NCI-H82 treated with DMSO at 0.1 percent for 48 hours (cell line): ENCODE measurements at regions not wholly inside any gene's neighbourhood (a gene's known extent, or its start where the extent isn't known, plus 50 kb on each side); places are given as distances from the start of the nearest gene placed in this dataset.

Source experiments
- DNase-seq: peaks from one replicate; lab custom pipeline; 2025; ENCODE audit not compliant: unreplicated experiment; lab: John Stamatoyannopoulos, UW

DNA sequence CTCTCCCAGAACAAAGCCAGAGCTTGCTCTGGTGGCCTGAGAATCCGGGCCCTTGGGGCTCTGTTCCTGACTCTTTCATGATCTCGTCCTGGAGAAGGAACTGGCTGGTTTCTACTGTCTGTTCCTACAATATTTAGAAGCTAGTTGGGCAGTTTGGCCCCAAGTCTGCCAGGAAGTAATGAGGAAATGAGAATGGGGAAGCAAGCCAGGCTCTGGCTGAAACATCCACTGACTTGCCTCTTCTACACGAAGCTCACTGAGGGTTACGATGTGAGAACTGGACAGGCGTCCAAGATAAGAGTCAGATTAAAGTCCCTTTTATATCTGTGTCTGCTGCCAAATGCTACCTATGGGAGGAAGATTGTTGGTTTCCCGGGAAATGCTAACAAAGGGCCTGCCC lies 110.0 kb upstream of the KIRREL3 start:
- no peak for DNase-seq

DNA sequence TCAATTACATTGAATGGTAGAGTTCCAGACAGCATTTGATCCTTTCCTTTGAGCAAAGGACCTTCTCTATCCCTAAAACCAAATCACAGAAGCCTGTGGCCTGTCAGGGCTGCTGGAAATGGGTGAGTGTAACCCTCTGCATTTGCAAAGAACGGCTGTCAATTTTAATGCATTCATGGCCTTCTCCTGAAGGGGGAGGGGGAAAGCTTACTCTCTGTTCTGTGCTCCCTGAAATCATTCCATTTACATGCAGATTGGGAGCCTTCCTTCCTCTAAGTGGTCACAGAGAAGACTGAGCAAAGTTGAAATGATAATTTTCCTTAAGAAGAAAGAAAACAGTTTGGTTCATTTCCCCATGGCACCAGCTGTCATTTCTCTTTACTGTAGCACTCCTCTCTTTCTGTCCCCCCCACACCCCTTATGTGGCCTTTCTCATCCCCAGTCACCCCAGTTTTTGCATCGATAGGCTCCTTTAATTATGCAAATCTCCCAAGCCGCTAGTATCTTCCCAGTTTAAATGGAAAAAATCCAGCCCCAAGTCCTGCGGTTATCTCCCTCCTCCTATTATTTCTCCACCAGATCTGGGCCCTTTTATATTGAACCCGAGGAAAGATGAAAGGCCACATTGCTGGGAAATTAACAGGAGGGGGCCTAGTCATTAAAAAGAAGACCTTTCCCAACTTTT lies 109.4 kb upstream of the KIRREL3 start:
- DNase-seq = no peak

DNA sequence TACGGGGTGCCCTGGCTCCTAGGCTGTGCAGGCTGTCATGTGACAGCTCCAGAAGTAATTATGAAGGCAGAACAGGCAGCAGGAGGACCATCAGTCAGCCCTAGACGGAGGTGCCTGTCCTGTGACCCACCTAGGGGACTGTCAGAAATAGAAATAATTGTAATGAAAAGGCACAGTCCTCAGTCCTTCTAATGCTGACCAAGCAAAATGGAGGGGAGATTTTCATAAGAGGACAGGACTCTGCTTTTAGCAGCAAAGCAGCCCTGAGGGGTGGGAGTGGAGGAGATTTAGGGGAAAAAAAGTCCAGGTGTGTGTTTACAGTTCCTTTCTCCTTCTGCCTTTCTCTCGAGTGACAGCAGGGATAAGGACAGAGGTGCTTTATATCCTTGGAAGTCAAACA lies 108.3 kb upstream of the KIRREL3 start:
- no peak for DNase-seq

DNA sequence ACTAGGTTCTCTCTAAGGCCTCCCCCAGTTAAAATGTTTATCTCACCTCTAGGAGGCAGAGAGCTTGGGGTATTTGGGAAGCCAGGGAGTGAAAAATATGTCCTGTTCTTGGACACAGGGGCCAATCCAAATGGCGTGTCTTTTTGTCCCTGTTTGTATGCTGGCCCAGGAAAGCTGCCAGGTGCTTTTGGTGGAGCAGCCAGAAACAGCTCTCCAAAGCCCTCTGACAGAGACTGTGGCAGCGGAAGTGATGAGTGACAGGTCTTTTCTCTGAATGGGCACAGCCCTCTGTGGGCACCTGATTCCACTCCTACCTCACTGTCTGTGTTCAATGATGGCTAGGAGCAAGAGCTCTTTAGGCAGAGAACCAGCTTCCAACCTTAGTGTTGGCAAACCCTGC lies 106.4 kb upstream of the KIRREL3 start:
- no peak for DNase-seq

DNA sequence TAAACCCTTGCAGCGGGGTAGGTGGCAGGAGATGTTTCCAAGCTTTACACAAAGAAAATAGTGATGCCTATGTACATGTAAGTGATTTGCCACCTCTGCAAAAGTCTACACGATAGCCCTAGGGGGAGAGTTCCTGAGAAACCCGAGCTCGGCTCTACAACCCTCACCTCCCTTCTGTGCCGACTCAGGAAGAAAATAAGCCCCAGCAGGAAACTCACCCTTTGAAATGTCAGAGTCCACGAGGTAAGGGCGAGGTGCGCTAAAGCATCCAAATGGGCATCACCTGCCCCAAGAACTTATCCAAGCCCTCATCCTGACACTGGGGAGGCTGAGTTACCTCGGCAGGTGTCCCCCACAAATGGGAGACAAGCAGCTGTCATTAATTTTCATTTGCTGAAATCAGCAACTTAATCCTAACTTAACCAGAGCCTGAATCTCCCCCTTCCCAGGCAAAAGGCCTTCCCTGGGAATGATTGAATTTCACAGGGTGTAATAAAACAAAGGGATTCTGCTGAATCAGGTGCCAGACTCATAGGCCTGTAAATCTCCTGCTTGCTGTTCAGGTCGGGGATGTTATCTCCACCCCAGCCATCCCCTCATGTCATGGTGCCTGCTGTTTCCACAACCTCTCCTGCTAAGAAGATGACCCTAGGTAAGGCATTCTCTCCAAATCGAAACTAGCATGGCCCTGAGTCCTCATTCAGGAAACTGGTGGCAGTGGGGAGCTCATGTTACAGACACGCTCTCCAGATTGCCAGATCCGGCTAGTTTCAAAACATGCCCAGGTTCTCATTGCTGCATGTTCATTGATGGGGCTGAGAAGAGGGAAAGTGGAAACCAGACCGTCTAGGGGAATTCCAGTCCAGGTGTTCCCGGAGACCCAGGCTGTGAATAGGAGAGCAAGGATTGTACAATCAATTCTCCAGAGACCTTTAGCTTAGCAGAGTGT lies 105.3 kb upstream of the KIRREL3 start:
- peak; percentile 82 for DNase-seq

DNA sequence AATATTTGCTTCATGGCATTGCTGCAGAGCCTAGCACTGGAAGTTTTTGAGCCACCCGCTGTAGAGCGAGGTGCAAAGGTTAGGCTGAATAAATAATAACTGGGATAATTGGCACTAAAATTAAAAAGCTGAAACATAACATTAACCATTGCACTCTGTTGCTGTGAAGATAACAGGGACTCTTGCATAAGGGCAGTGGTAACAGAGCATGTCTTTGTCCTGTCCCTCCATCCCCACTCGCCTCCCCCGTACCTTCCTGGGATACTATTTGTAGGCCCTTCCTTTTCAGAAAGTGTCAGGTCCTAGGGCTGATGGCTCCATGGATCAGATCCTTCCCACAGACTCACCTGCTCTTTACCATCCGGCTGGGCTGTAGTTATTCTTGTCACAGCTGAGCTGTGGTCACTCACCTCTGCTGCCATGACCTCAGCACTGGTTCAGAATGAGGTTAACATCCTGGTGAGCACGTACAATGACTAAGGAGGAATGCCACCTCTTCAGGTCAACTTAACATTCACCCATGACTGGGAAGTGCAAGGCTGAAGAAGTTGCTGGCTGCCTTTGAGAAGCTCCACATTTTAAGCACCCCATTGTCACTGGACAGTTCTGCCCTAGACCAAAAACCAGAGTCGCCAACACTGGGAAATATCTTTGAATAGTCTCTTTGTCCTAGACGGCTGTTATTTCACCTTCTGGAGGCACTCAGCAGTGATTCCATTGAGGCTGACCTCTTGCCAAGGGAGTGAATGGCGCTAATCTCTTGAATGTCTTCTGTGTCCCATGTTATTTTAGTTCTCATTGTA lies 103.2 kb upstream of the KIRREL3 start:
- DNase-seq = no peak

DNA sequence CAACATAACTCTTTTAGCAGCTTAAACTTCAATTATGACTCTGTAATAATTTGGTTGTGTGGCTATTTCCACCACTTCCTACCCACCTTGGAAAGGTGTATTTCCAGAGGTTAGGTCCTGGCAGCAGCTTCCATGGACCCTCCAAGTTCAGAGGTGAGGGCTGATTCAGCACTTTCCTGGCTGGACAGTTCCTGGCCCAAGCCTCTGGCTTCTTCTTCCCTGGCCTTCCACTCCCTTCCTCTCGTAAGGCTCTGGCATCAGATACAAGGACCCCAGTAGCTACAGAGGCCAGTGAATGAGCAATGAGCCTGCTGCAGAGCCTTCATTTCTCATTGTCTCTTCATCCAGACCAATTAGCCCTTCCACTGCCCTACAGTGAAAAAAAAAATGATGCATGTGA lies 98.1 kb upstream of the KIRREL3 start:
- DNase-seq = no peak

DNA sequence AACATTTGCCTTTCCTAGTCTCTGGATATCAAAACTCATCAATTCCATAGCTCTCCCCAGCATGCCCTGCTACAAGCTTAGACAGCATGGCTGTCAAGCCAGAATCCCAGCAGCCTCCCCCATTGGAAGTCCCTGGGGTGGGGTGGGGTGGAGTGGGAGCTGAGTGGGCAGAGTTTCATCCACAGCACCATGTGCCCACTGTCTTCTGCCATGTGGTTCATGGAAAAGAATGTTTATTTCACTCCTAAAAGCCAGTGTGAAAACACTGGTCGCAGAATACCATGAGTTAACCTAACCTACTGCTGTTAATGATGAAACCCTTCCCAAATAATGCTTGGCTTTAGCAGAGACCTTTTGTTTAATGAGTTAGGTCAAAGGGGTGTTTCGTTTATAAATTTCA lies 80.2 kb upstream of the KIRREL3 start:
- no peak for DNase-seq

DNA sequence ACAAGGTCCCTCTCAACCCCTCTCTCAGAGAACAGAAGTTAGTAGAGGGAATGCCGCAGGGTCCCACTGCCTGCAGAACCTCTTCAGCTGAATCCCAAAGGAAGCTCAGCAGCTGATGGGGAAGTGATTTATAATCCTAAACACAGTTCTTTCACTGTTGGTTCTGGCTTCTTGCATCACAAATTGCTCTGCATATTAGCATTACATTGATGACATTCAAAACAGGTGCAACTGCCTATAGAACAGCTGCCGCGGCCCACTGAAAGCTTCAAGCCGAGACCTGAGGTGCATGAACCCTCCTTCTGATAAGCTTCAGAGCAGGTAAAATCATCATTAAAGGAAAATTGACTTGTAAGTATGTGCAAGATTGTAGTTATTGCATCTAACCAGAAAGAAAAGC lies 75.2 kb upstream of the KIRREL3 start:
- DNase-seq = no peak

DNA sequence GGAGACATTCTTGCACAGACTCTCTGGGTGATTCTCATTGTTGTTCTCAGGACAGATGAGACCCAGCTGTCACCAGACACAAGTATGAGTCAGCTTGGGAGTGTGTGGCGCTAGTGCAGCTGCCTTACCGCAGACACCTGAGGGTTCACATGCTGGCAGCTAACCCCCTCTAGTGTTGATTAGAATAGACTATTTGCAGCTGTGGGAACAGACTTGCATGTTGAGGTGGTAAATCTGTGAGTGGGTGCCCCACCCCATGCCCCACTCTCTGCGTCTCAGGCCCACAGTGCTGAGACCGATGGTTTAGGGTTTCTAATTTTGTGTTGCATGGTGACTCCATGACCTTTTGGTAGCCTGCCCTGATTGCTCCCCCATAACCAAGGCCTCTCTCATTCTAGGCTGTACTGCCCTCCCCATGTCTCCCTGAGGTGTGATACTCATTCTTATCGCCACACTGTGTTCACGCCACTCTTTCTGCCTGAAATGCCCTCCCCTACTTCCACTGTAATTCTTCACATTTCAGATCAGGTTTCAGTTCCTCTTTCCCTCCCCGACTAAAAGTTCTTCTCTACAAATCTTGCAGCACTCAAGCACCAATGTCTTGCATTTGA lies 73.7 kb upstream of the KIRREL3 start:
- DNase-seq = peak; percentile 55

DNA sequence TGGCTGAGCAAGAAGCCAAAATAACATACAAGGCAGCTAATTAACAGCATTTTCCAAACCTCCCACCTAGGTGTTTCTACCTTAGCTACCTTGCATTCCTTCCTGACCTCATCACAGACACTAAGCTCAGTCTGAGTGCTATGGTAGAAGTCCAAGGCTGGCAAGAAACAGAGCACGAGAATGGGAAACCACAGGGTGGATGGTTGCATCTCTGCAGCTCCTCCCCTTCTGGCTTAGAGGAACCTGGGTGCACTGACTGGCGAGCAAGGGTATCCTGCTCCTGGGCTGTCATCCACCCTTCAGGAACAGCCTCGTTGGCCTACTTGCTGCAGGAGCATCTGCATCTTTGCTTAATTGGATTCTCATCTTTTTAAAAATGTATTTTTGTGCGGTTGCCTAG lies 73.1 kb upstream of the KIRREL3 start:
- no peak for DNase-seq

DNA sequence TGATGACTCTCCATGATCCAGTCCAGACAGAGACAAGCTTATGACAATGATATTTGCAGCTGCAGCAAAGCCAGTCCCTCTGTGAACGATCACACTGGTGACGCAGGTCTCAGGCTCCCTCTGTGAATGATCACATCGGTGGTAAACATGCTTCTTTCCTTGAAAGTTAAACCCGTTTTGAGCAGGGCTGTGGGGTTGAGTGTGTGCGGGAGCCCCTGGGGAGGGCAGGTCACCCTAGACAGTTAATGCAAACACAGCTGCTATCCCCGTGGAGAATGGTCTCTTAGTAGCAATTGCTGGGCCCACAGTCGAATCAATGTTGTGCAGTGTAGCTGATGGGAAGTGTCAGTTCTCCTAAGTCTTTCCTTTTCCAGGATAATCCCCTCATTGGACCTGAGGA lies 71.0 kb upstream of the KIRREL3 start:
- DNase-seq = no peak

DNA sequence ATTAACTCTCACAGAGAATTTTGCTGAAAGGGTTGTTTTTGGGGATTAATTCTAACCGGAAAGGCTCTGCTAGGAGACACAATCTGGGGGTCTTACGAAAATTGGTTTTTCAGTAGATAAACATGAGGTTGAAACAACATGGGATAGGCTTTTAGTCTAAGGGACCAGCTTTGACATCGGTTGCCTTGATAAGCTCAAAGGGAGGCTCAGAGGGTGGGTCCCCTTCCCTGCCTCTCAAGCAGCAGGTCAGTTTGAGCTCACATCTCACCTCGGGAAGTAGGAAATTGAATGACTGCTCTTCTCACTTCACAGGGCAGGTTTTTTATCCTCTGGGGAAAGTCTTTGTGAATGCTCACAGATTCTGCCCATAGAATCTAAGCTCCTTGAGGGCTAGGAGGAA lies 70.2 kb upstream of the KIRREL3 start:
- DNase-seq = no peak

DNA sequence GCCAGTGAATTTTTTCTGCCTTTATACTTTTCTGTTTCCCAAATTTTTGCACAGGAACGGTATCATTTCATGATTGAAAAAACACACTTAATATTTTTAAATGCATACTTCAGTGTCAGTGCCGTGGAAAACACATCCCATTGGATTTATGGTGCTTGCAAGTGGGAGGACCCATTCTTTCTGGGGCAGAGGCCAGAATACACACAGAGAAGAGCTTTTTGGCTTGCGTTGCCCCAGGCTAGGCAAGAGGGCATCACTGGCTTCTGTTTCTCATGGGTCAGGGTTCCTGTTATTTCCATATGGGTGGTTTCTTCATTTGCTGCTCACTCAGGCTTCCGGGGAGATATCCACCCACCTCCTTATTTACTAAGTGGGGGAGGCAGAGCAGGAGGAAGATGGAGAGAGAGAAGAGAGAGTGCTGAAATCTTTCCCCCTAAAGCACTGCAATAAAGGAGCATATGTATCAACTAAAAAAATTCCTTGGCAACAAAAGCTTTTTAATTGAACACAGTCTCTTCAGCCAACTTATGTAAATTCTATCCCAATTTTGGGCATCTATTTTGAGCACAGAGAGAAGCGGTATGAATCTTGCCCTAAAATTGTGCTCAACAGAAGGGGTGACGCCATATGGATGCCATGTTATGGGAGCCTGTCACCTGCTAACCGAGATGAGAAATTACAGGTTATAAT lies 66.0 kb upstream of the KIRREL3 start:
- no peak for DNase-seq

DNA sequence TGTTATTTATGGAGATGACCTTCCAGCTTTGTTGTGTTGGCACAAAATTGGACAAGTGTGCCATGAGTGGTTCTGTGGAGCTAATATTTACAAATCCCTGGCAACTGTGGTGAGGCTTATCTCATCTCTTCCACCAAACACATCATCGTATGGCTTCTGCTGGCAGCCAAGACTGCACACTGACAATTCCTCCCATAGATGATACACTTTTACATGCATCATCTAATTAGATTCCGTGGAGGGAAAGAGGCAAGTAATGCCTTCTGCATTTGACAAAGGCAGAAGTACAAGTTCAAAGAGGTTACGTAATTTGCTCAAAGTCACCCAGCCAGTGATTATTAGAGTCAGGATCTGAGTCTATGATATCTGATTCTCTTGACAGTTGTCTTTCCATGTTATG lies 62.7 kb upstream of the KIRREL3 start:
- DNase-seq = no peak

DNA sequence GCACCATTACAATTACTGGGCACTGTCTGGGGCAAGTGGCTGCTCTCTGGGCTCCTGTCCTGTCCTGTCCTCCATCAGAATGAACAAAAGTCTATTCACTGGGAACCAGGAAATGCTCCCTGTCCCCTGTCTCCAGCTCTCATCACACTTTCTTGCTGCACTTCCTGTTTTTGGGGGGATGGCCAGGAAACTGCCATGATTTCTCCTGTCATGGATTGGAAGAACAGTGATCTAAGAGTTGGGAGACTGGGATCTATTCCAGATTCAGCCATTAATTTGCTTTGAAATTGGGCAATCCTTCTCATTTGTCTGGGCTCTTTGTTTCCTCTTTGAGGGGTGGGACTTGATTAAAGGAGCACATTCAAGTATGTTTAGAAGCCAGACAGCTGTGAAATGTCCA lies 61.4 kb upstream of the KIRREL3 start:
- no peak for DNase-seq

DNA sequence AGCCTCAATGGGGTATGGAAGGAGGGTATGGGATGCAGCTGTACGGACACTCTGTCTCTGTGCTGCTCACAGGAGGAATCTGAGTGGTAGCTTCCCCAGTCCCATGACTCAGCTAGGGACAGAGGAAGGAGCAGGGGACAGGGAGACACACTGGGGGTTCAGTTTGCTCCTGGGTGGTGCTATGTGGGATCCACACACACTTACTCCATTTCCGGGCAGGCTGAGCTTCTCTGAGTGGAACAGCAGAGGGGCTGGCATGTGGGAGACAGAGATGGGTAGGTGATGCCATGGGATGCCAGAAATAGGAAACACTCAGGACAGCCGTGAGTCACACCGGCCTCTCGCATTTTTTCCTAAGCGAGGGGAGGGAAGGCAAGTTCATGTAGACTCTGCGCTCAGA lies 59.2 kb upstream of the KIRREL3 start:
- DNase-seq = no peak

DNA sequence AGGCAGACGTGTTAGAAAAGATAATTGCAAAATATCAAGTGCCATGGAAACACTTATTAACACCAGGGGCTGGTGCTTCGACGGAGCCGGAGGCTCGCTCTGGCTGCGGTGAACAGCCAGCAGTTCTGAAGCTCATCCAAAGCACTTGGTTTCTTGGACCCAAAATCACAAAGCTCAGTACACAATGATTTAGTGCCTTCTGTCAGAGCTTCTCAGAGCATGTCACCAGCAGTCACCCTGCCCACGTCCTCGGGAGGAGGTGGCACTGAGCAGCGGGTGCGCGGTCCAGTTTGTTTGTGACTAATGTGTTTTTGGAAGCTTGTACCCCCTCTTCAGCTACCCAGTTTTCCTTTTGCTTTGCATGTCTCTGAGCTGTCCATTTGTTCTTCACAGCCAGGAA lies 58.7 kb upstream of the KIRREL3 start:
- DNase-seq = no peak

DNA sequence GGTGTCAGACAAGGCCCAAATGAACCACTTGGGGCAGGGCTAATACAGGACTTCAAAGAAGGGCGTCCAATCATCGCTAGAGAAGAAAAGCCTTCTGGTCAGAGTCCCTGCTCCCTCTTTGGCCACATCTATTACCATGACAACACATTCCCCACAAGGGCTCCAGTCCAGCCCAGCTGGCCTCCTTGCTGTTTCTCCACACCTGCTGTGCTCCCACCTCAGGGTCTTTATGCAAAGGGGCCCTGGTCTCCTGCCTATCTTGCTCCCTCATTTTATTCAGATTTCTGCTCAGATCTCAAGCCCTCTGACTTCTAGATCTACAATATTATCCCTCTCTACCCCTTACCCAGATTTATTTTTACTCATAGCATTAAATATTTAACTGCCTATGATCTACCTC lies 58.0 kb upstream of the KIRREL3 start:
- DNase-seq = no peak

DNA sequence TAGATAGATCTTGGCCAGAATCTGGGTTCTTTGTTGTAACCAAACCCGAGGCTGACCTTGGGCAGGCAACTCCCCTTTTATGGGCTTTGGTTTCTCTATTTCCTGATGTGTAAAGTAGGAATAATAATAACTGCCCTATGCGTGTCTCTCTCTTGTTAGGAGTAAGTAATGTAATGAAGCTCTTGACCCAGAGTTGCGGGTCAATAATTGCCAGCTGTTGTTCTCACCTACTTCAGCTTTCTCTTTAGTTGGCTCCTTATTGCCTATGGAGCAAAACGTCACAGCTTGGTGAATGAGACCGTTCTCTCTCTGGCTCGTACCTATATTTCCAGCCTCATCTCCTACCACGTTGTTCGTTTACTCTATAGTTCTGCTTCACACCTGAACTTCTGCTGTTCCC lies 56.6 kb upstream of the KIRREL3 start:
- DNase-seq = no peak
